ENCODE measurements at regions not wholly inside any gene's neighbourhood (a gene's known extent, or its start where the extent isn't known, plus 50 kb on each side); places are given as distances from the start of the nearest gene placed in this dataset.

DNA sequence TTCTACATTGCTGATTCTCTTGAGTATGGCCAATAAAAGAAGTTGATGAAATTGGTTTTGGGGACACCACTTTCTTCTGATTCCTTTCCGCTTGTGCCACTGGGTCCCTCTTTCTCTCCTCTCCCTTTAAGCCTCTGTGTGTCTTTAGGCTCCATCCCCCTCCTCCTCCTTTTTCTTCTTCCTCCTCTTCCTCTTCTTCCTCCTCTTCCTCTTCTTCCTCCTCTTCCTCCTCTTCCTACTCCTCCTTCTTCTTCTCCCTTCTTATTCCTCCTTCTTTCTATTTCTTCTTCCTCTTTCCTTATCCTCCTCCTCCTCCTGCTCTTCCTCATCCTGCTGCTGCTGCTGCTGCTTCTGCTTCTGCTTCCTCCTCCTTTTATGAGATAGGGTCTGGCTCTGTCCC, 93.7 kb downstream of the CHD9NB start:
- TF ChIP-seq, protein P1, sequence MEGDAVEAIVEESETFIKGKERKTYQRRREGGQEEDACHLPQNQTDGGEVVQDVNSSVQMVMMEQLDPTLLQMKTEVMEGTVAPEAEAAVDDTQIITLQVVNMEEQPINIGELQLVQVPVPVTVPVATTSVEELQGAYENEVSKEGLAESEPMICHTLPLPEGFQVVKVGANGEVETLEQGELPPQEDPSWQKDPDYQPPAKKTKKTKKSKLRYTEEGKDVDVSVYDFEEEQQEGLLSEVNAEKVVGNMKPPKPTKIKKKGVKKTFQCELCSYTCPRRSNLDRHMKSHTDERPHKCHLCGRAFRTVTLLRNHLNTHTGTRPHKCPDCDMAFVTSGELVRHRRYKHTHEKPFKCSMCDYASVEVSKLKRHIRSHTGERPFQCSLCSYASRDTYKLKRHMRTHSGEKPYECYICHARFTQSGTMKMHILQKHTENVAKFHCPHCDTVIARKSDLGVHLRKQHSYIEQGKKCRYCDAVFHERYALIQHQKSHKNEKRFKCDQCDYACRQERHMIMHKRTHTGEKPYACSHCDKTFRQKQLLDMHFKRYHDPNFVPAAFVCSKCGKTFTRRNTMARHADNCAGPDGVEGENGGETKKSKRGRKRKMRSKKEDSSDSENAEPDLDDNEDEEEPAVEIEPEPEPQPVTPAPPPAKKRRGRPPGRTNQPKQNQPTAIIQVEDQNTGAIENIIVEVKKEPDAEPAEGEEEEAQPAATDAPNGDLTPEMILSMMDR (IDR thresholded peaks at IDR 0.05; ENCODE audit: low read length), result no peak
- no peak for TF ChIP-seq EZH2 (IDR thresholded peaks at IDR 0.05; ENCODE audit: borderline replicate concordance, low read length)

Data from OCI-LY1 (cell line).